Heart left ventricle (tissue), 13 donors: ENCODE measurements at regions not wholly inside any gene's neighbourhood (a gene's known extent, or its start where the extent isn't known, plus 50 kb on each side); places are given as distances from the start of the nearest gene placed in this dataset.

Source experiments
- POLR2A ChIP-seq, 2 donors: fragments of 450-650 bp; IDR thresholded peaks; one replicate each; pipeline ENCODE4 v1.6.1; 2017; ENCODE audit warnings: antibody characterized with exemption in 2 of 2, mild to moderate bottlenecking in 2 of 2, moderate library complexity in 2 of 2
- TF ChIP-seq, protein P1 (sequence below), 12 donors: fragments of 200-600 bp; sonication (generic) in 4 of 12; IDR thresholded peaks; one replicate each; pipeline versions ENCODE4 v1.5.0 to v1.8.0; 2018 to 2022; ENCODE audit warnings: antibody characterized with exemption in 12 of 12, mild to moderate bottlenecking in 5 of 12
- donor health status: ischemic (EF 13 %, LVEDD 7.1; RV severe dilation, severe dysfunction).
- donor health status: DM: no; HTN: yes; CAD: no.
- donor health status: DM: no; HTN: no; CAD: no.
- donor health status: ischemic (EF 25% LVEDD 6.9; RV normal size, moderate dysfunction).
- donor health status: ischemic (EF 25% LVEDD 5.7; RV mildly dilated, moderate dysfunction).
- donor health status: ischemic (EF 35%, LVEDD 5.7; RV mildly dilated, moderate dysfunction).
- donor health status: nonischemic (EF 11% LVEDD 7.7; RV severe dilation, severe dysfunction).
- donor health status: DM: yes; HTN: yes; CAD: no.
- donor health status: PGD.
- donor health status: ischemic (EF 29% LVEDD 5.4; RV normal size, mild dysfunction).
- donor health status: nonischemic (EF 23%, LVEDD 6.1; RV moderate dilation, normal function).

DNA sequence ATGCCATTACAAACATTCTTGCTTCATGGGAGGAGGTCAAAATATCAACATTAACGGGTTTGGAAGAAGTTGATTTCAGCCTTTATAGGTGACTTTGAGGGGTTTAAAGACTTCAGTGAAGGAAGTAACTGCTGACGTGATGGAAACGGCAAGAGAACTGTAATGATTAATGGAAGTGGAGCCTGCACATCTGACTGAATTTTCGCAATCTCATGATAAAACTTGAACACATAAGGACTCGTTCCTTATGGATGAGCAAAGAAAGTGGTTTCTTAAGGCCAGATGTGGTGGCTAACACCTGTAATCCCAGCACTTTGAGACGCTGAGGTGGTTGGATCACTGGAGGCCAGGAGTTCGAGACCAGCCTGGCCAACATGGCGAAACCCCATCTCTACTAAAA, 226.1 kb downstream of the BCAS1 start:
- TF ChIP-seq, protein P1, sequence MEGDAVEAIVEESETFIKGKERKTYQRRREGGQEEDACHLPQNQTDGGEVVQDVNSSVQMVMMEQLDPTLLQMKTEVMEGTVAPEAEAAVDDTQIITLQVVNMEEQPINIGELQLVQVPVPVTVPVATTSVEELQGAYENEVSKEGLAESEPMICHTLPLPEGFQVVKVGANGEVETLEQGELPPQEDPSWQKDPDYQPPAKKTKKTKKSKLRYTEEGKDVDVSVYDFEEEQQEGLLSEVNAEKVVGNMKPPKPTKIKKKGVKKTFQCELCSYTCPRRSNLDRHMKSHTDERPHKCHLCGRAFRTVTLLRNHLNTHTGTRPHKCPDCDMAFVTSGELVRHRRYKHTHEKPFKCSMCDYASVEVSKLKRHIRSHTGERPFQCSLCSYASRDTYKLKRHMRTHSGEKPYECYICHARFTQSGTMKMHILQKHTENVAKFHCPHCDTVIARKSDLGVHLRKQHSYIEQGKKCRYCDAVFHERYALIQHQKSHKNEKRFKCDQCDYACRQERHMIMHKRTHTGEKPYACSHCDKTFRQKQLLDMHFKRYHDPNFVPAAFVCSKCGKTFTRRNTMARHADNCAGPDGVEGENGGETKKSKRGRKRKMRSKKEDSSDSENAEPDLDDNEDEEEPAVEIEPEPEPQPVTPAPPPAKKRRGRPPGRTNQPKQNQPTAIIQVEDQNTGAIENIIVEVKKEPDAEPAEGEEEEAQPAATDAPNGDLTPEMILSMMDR (IDR thresholded peaks at IDR 0.05), result no peak
- no peak for TF ChIP-seq POLR2A (IDR thresholded peaks at IDR 0.05)
